T-helper 1 cell treated with Interleukin-12 subunit alpha and Interleukin-12 subunit beta and Interleukin-4 antibody, amounts not matched to agents 30 μg/mL and 1 μg/mL, for 36 hours (primary cell): ENCODE measurements at regions not wholly inside any gene's neighbourhood (a gene's known extent, or its start where the extent isn't known, plus 50 kb on each side); places are given as distances from the start of the nearest gene placed in this dataset.

Experiments
- H3K27ac Mint-ChIP-seq: one replicate; pipeline ENCODE4 v1.8.0; 2021; ENCODE audit warnings: mild to moderate bottlenecking, mixed read lengths
- H3K27me3 Mint-ChIP-seq: one replicate; pipeline ENCODE4 v1.8.0; 2021; ENCODE audit warnings: low read depth, mixed read lengths
- H3K36me3 Mint-ChIP-seq: one replicate; pipeline ENCODE4 v1.8.0; 2021; ENCODE audit warnings: low read depth, mixed read lengths
- H3K4me1 Mint-ChIP-seq: one replicate; pipeline ENCODE4 v1.8.0; 2021; ENCODE audit warnings: low read depth, mixed read lengths
- H3K4me3 Mint-ChIP-seq: one replicate; pipeline ENCODE4 v1.8.0; 2021; ENCODE audit warnings: mild to moderate bottlenecking, moderate library complexity, mixed read lengths
- H3K9me3 Mint-ChIP-seq: one replicate; pipeline ENCODE4 v1.8.0; 2021; ENCODE audit warnings: mixed read lengths

- Mint-ChIP-seq H3K9me3 (no peaks in the 10 kb centered on the region), H3K36me3 (no peaks in the 10 kb centered on the region), H3K4me3 (no peak overlapping the region), H3K27ac (no peak overlapping the region), H3K4me1 (no peaks in the 10 kb centered on the region), H3K27me3 (no peaks in the 10 kb centered on the region)
Measured at GRCh38 chr1:95340061-95340460, 106.1 kb downstream of the RWDD3 start.

- Mint-ChIP-seq H3K4me3 (no peak overlapping the region), H3K36me3 (no peaks in the 10 kb centered on the region), H3K9me3 (no peaks in the 10 kb centered on the region), H3K27ac (no peak overlapping the region), H3K4me1 (no peaks in the 10 kb centered on the region), H3K27me3 (no peaks in the 10 kb centered on the region)
Measured at GRCh38 chr1:95352767-95353166, 118.8 kb downstream of the RWDD3 start.

- Mint-ChIP-seq H3K27me3 (no peaks in the 10 kb centered on the region), H3K4me1 (no peaks in the 10 kb centered on the region), H3K27ac (no peak overlapping the region), H3K9me3 (no peaks in the 10 kb centered on the region), H3K36me3 (no peaks in the 10 kb centered on the region), H3K4me3 (no peak overlapping the region)
Measured at GRCh38 chr1:95353194-95353593, 119.2 kb downstream of the RWDD3 start.

DNA sequence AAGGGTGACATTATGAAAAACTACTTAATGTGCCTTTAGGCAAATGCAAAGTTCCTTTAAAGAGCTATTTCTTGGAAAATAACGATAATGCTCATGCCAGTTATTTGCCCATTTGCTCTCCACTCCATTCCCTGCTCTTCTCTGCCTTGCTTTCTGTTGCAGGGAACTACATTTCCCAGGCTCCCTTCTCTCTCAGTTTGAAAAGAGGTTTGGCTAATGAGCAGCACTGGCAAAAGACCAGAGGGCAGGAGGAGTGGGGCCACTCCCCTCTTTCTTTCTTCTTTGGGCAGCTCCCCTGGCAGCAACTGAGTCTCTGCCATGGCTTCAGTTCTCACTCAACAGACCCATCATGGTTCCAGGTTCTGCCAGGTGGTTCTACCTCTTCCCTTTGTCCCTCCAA lies 130.5 kb downstream of the RWDD3 start:
- H3K9me3 Mint-ChIP-seq: no peaks in the 10 kb centered on the region
- H3K4me1 Mint-ChIP-seq: no peaks in the 10 kb centered on the region
- no peak overlapping the region for H3K4me3 Mint-ChIP-seq
- H3K36me3 Mint-ChIP-seq: no peaks in the 10 kb centered on the region
- H3K27me3 Mint-ChIP-seq: no peaks in the 10 kb centered on the region
- H3K27ac Mint-ChIP-seq: no peak overlapping the region

- H3K4me1 Mint-ChIP-seq: no peaks in the 10 kb centered on the region
- H3K27ac Mint-ChIP-seq: no peak overlapping the region
- H3K9me3 Mint-ChIP-seq: no peaks in the 10 kb centered on the region
- no peak overlapping the region for H3K4me3 Mint-ChIP-seq
- H3K36me3 Mint-ChIP-seq: no peaks in the 10 kb centered on the region
- H3K27me3 Mint-ChIP-seq: no peaks in the 10 kb centered on the region
Measured at GRCh38 chr1:95366498-95366897, 132.5 kb downstream of the RWDD3 start.

GRCh38 chr1:95368178-95368577 lies 134.2 kb downstream of the RWDD3 start:
- H3K27me3 Mint-ChIP-seq: no peaks in the 10 kb centered on the region

DNA sequence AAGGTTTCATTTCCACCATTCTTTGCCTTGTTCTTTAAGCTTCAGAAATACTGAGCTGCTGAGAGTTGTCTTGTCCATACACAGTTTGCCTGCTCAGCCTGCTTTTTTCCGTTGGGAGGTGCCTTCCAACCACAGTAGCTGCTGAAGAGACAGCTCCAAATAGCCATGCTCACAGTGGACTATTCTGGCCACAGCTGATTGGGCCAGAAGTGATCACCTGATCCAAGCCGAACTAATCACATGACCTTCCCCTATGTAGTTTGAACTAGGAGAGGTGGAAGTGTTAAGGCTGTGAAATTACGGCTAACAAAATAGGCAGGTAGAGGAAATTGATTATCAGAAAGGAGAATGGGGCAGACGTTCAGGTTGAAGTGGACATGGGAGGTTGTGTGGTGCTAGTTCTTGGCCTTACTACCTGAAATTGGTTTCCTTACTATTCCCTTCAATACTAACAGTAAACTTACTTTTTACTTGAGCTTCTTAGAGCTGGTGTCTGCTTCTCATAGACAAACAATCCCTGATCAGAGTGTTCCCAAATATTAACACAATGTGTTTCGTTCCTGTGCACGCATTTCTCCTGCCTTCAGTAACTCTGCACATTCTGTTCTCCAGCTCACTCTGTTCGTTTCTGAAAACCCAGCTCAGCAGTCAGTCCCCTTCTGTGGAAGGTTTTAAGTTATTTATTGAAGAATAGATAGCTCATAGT lies 136.1 kb downstream of the RWDD3 start:
- no peaks in the 10 kb centered on the region for H3K9me3 Mint-ChIP-seq
- H3K4me1 Mint-ChIP-seq: no peaks in the 10 kb centered on the region
- no peak overlapping the region for H3K27ac Mint-ChIP-seq

More at GRCh38 chr1:95368178-95368577, 134.2 kb downstream of the RWDD3 start:
- Mint-ChIP-seq H3K9me3 (no peaks in the 10 kb centered on the region), H3K36me3 (no peaks in the 10 kb centered on the region), H3K27ac (no peak overlapping the region), H3K4me3 (no peak overlapping the region), H3K4me1 (no peaks in the 10 kb centered on the region)

DNA sequence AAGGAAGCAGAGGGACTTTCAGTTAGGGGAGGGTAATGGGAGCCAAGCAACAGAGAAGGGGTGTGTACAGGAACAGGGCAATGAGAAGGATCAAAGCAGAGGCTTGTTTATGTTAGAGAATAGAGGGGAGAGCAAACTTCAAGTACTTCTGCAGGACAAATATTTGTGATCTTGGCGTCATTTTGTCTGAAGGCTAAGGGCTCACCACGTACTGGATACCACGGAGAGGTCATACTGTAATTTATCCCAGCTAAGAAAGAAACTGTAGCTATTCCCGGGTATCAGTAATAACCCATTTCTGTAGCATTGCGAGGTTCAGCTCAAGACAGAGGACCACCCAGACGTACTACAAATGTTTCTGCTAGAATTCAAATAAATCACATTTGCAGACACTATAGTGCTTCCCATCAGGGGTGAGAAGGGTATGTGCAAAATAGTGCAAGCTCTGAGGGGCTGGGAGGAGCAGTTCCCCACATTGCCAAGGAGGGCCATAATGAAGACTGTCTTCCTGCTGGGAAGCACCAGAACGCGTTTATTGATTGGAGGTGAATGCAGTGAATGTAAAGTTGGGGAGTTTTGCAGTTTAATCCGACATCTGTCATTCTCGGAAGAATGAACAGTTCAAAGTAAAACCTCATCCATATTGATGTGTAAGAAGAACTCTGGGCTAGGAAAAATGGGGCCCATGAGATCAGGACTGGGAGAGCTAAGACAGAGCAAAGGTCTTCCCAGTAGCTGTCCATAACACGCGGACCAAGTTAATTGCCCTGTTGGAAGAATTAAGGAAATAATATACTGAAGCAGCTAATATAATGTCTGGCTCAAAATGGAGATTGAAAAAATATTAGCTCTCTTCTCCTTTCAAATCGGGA lies 136.9 kb downstream of the RWDD3 start:
- H3K4me1 Mint-ChIP-seq: no peaks in the 10 kb centered on the region
- H3K36me3 Mint-ChIP-seq: no peaks in the 10 kb centered on the region
- H3K9me3 Mint-ChIP-seq: no peaks in the 10 kb centered on the region
- H3K27ac Mint-ChIP-seq: no peak overlapping the region
- H3K4me3 Mint-ChIP-seq: no peak overlapping the region
- no peaks in the 10 kb centered on the region for H3K27me3 Mint-ChIP-seq

More for the DNA sequence above, 136.1 kb downstream of the RWDD3 start:
- no peaks in the 10 kb centered on the region for H3K36me3 Mint-ChIP-seq
- no peaks in the 10 kb centered on the region for H3K27me3 Mint-ChIP-seq
- H3K4me3 Mint-ChIP-seq: no peak overlapping the region

DNA sequence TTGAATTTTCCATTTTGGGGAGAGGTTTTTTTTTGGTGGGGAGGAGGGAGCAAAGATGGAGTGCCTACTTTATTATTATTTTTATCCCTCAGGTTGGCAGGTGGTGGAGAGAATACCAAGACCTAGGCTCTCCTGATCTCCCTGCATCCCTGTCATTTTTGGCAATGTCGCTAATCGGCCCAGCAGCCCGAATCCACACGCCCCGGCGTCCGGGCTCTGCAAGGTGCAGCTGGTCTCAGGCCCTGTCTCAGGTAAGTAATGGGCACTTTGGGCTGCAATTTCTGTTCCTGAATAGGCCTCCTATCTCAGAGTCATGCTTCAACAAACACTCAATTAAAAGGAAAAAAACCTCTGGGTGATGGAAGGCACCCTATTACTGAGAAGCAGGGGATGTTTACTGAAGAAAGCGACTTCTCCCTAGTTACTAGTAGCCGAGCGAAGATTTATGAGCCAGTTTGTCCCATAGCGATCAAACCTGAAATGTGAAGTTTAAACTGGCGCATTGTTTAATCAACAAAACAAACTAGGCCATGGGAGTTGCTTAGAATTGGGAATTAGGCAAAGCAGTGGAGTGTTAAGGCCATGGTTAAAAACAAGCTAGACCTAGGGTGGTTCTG lies 137.8 kb downstream of the RWDD3 start:
- Mint-ChIP-seq H3K9me3 (no peaks in the 10 kb centered on the region), H3K36me3 (no peaks in the 10 kb centered on the region), H3K27me3 (no peaks in the 10 kb centered on the region), H3K4me3 (no peak overlapping the region), H3K4me1 (no peaks in the 10 kb centered on the region), H3K27ac (no peak overlapping the region)

GRCh38 chr1:95375174-95375573 lies 141.2 kb downstream of the RWDD3 start:
- Mint-ChIP-seq H3K4me1 (no peaks in the 10 kb centered on the region), H3K27ac (no peak overlapping the region), H3K27me3 (no peaks in the 10 kb centered on the region), H3K4me3 (no peak overlapping the region), H3K9me3 (no peaks in the 10 kb centered on the region), H3K36me3 (no peaks in the 10 kb centered on the region)

- Mint-ChIP-seq H3K27me3 (no peaks in the 10 kb centered on the region), H3K27ac (no peak overlapping the region), H3K4me1 (no peaks in the 10 kb centered on the region), H3K9me3 (no peaks in the 10 kb centered on the region), H3K36me3 (no peaks in the 10 kb centered on the region), H3K4me3 (no peak overlapping the region)
Measured at GRCh38 chr1:95380909-95381308, 146.9 kb downstream of the RWDD3 start.

- Mint-ChIP-seq H3K9me3 (no peaks in the 10 kb centered on the region), H3K4me1 (no peaks in the 10 kb centered on the region), H3K27me3 (no peaks in the 10 kb centered on the region), H3K27ac (no peak overlapping the region), H3K36me3 (no peaks in the 10 kb centered on the region), H3K4me3 (no peak overlapping the region)
Measured at GRCh38 chr1:95382000-95382786, 148.2 kb downstream of the RWDD3 start.

- H3K36me3 Mint-ChIP-seq: no peaks in the 10 kb centered on the region
- no peaks in the 10 kb centered on the region for H3K27me3 Mint-ChIP-seq
- H3K4me1 Mint-ChIP-seq: no peaks in the 10 kb centered on the region
- no peaks in the 10 kb centered on the region for H3K9me3 Mint-ChIP-seq
- H3K27ac Mint-ChIP-seq: no peak overlapping the region
- no peak overlapping the region for H3K4me3 Mint-ChIP-seq
Measured at GRCh38 chr1:95383111-95383510, 149.1 kb downstream of the RWDD3 start.

GRCh38 chr1:95384567-95384966 lies 150.6 kb downstream of the RWDD3 start:
- no peaks in the 10 kb centered on the region for H3K27me3 Mint-ChIP-seq
- no peaks in the 10 kb centered on the region for H3K9me3 Mint-ChIP-seq
- no peaks in the 10 kb centered on the region for H3K4me1 Mint-ChIP-seq
- H3K36me3 Mint-ChIP-seq: no peaks in the 10 kb centered on the region
- H3K27ac Mint-ChIP-seq: no peak overlapping the region
- H3K4me3 Mint-ChIP-seq: no peak overlapping the region
